NCI-H748 treated with DMSO at 0.1 percent for 48 hours (cell line): ENCODE measurements at regions not wholly inside any gene's neighbourhood (a gene's known extent, or its start where the extent isn't known, plus 50 kb on each side); places are given as distances from the start of the nearest gene placed in this dataset.
"Not testable (repeated sequence)": the region's sequence is repeated elsewhere in the genome, so short reads cannot be mapped to it uniquely, and the experiment has no call there.

Experiments
- DNase-seq: peaks from one replicate; lab custom pipeline; 2025; lab: John Stamatoyannopoulos, UW

GRCh38 chr16:22678311-22678710 is 135.7 kb upstream of the HS3ST2 start:
- no peak for DNase-seq

DNA sequence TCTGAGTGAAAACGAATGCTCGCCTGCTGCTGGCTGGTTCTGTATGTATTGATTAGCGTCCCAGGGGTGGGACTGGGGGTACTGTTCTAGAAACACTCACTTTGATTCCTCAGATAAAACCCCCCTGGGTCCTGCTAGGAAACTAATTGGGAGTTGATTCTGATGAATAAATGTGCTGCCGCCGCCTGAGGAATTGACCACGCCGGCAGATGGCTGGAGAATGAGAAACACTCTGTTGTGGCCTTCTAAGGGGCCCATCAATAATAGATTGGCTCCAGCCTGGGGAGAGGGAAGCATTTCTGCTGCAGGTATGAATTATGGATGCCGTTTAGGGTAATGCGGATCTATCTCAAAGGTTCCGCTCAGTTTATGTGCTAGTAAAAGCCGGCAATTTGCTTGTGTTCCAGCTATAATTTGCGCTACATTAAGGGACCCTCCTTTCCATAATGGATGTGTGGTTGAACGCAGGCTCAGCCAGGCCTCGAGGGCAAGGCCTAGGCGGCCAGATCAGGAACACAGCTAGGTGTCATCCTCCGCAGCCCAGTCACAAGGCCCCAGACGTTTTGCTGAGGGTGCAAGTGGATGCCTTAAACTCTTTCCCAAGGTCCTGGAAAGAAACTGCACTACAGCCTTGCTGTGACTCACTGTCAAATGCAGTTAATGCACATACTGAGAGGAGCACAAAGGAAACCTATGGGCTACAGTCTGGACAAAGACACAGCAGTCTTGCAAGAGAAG is 132.2 kb upstream of the HS3ST2 start:
- no peak for DNase-seq

- DNase-seq, result no peak
These were observed 130.7 kb upstream of the HS3ST2 start for GRCh38 chr16:22683258-22683657.

- DNase-seq, result no peak
These were observed 130.0 kb upstream of the HS3ST2 start for GRCh38 chr16:22683730-22684573.

DNA sequence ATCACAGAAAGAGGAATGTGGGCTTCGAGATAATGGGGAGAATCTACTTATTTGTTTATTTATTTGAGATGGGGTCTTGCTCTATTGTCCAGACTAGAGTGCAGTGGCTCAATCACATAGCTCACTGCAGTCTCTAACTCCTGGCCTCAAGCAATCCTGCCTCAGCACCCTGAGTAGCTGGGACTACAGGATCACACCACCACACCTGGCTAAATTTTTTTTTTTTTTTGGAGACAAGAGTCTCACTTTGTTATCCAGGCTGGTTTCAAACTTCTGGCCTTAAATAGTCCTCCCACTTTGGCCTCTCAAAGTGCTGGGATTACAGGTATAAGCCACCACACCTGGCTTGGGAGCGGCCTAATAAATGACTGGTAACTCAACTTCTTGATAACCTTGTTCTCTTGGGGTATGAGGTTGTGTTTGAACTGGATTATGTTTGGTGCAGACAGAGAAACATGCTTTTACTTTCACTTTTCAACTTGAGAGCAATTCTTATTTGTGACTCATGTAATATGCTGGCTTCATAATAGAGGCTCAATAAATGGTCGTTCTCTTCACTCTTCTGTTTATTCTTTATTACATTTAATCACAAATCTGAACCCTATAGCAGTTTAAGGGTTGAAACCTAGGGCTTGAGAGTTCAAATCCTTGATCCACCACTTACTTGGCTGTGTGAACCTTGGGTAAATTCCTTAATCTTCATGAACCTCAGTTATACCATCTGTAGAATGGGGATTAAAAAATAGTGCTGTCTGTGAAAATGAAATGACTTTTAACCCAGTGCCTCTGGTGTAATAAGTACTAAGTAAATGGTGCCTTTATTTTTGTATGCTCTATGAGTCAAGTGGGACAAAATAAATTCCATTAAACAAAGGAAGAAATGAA is 129.1 kb upstream of the HS3ST2 start:
- DNase-seq, result no peak

- DNase-seq, result no peak
These were observed 128.5 kb upstream of the HS3ST2 start for GRCh38 chr16:22685459-22685830.

- DNase-seq, result no peak
These were observed 126.9 kb upstream of the HS3ST2 start for GRCh38 chr16:22687031-22687530.

- DNase-seq, result no peak
These were observed 125.5 kb upstream of the HS3ST2 start for GRCh38 chr16:22688463-22688862.

GRCh38 chr16:22688930-22689329 is 125.0 kb upstream of the HS3ST2 start:
- DNase-seq, result no peak

DNA sequence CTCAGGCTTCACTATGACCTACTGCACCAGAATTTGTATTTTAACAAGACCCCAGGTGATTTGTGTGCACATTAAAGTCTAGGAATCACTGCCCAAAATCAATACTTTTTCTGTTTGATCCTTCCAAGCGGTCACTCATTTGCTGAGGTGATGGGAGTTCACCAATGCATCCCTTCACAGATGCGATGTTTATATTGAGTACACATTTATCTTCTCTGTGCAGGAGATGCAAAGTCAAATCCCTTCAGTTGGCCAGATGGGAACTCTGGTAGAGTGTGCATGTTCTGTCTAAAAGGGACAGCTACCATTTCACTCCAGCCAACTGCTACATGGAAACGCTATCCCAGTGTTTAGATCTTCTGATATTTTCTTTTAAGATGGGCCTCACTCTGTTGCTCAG is 122.6 kb upstream of the HS3ST2 start:
- DNase-seq, result no peak

- DNase-seq, result no peak
These were observed 121.9 kb upstream of the HS3ST2 start for GRCh38 chr16:22692034-22692433.

- no peak for DNase-seq
These were observed 120.9 kb upstream of the HS3ST2 start for GRCh38 chr16:22692916-22693637.

- no peak for DNase-seq
These were observed 120.2 kb upstream of the HS3ST2 start for GRCh38 chr16:22693638-22694340.

DNA sequence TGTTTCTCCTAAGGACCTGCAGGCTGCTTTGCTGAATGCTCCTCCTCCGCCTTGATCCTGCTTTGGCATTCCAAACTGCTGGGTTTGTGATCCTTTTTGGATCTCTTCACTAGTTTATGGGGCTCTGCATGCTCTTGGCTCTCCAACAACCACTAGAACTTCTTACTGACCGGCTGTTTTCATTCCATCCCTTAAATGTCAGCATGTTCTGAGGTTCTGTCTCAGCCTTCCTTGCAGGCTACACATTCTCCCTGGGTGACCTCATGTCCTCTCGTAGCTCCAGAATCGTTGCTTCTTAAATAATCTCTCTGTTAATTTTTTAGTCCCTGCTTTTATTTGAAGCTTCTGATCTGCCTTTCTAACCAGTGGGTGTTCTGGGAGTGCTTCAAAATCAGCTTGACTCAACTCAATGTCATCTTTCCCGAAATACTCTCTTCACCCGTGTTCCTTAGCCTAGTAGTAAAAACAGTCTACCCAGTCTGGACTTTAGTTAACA is 119.0 kb upstream of the HS3ST2 start:
- no peak for DNase-seq

- DNase-seq, result not testable (repeated sequence)
These were observed 118.2 kb upstream of the HS3ST2 start for GRCh38 chr16:22695773-22696172.

- no peak for DNase-seq
These were observed 114.6 kb upstream of the HS3ST2 start for GRCh38 chr16:22699356-22699755.

DNA sequence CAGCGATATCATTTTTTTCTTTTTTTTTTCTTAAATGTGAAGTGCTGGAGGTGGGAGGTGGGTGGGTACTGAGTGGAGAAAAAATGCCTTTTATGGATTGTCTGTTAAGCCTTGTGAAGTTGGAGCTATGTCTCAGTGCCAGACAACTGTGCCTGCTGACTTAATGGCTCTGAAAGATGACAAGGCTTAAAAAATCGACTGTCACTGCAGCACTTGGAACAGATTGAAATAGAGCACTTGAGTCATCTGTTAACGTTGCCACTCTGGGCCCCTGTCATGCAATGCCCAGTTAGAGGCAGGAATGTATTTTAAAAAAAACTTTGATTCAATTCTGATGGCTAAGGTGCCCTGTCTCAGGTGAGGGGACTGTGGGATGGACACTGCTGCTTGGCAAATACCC is 108.2 kb upstream of the HS3ST2 start:
- no peak for DNase-seq

GRCh38 chr16:22710326-22710725 is 103.6 kb upstream of the HS3ST2 start:
- no peak for DNase-seq

DNA sequence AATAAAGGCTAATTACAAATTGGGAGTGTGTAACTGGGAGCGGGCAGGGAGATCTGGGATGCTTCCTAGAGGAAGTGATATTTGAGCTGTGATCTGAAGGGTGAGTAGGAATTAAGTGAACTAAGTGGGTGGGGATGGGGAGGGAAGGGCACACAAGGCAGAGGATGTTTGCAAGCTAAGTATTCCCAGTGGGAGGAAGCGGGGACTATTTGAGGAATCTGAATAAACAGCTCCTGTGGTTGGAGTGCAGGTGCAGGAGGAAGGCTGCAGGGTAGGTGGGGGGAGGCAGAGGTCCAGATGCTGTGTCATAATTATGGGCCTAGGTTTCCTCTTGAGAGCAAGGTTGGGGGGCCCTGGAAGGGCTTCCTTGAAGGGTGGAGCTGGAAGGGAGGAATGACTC is 102.1 kb upstream of the HS3ST2 start:
- no peak for DNase-seq

GRCh38 chr16:22712471-22712870 is 101.5 kb upstream of the HS3ST2 start:
- no peak for DNase-seq

DNA sequence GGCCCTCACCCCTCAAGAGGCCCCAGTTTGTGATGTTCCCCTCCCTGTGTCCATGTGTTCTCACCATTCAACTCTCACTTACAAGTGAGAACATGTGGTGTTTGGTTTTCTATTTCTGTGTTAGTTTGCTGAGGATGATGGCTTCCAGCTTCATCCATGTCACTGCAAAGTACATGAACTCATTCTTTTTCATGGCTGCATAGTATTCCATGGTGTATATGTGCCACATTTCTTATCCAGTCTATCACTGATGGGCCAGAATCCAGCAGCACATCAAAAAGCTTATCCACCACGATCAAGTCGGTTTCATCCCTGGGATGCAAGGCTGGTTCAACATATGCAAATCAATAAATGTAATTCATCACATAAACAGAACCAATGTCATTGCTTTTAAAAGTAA is 95.4 kb upstream of the HS3ST2 start:
- DNase-seq, result not testable (repeated sequence)
